Effector memory CD4-positive, alpha-beta T cell (primary cell): ENCODE measurements at regions not wholly inside any gene's neighbourhood (a gene's known extent, or its start where the extent isn't known, plus 50 kb on each side); places are given as distances from the start of the nearest gene placed in this dataset.

Source experiments
- DNase-seq, 3 donors: peaks; one replicate each; pipeline ENCODE4 v3.0.0-alpha.2; 2020
- H3K27ac ChIP-seq: 2 replicates; pipeline ENCODE4 v1.7.0; 2013; ENCODE audit warnings: mild to moderate bottlenecking, low read length, moderate library complexity; ENCODE audit not compliant: insufficient read depth, poor library complexity, severe bottlenecking
- H3K27me3 ChIP-seq: replicated peaks from 2 replicates; pipeline ENCODE4 v1.7.0; 2013; ENCODE audit warnings: mild to moderate bottlenecking, low read length; ENCODE audit not compliant: insufficient read depth, control insufficient read depth, poor library complexity, severe bottlenecking
- H3K36me3 ChIP-seq: 2 replicates; pipeline ENCODE4 v1.7.0; 2013; ENCODE audit warnings: mild to moderate bottlenecking, low read length, moderate library complexity; ENCODE audit not compliant: control insufficient read depth, insufficient read depth
- H3K4me1 ChIP-seq: 2 replicates; pipeline ENCODE4 v1.7.0; 2013; ENCODE audit warnings: low read length, mild to moderate bottlenecking; ENCODE audit not compliant: control insufficient read depth, insufficient read depth, poor library complexity, severe bottlenecking
- H3K4me3 ChIP-seq: 2 replicates; pipeline ENCODE4 v1.7.0; 2013; ENCODE audit warnings: low read length, low read depth, mild to moderate bottlenecking; ENCODE audit not compliant: insufficient read depth, poor library complexity, severe bottlenecking
- H3K9me3 ChIP-seq: 2 replicates; pipeline ENCODE4 v1.7.0; 2013; ENCODE audit warnings: mild to moderate bottlenecking, low read length, moderate library complexity; ENCODE audit not compliant: control insufficient read depth

- DNase-seq: no peak
Measured at GRCh38 chr10:10510179-10510578, 507.5 kb upstream of the CELF2 start.

GRCh38 chr10:10513067-10513466, 504.6 kb upstream of the CELF2 start:
- Histone ChIP-seq H3K27me3 (no peaks in the 10 kb centered on the region), H3K4me1 (no peaks in the 10 kb centered on the region)

More at GRCh38 chr10:10510179-10510578, 507.5 kb upstream of the CELF2 start:
- Histone ChIP-seq H3K4me1 (no peaks in the 10 kb centered on the region), H3K27ac (no peak overlapping the region), H3K4me3 (no peak overlapping the region), H3K27me3 (no peaks in the 10 kb centered on the region), H3K36me3 (no peaks in the 10 kb centered on the region), H3K9me3 (no peaks in the 10 kb centered on the region)

GRCh38 chr10:10513898-10514297, 503.8 kb upstream of the CELF2 start:
- H3K36me3 ChIP-seq: no peaks in the 10 kb centered on the region
- H3K4me3 ChIP-seq: no peak overlapping the region
- DNase-seq: no peak
- H3K9me3 ChIP-seq: no peaks in the 10 kb centered on the region
- no peaks in the 10 kb centered on the region for H3K27me3 ChIP-seq
- no peak overlapping the region for H3K27ac ChIP-seq
- H3K4me1 ChIP-seq: no peaks in the 10 kb centered on the region

More at GRCh38 chr10:10513067-10513466, 504.6 kb upstream of the CELF2 start:
- Histone ChIP-seq H3K27ac (no peak overlapping the region), H3K4me3 (no peak overlapping the region), H3K36me3 (no peaks in the 10 kb centered on the region), H3K9me3 (no peaks in the 10 kb centered on the region)
- DNase-seq: no peak

- Histone ChIP-seq H3K27me3 (no peaks in the 10 kb centered on the region), H3K27ac (no peak overlapping the region), H3K9me3 (no peaks in the 10 kb centered on the region), H3K4me1 (no peaks in the 10 kb centered on the region), H3K4me3 (no peak overlapping the region), H3K36me3 (no peaks in the 10 kb centered on the region)
- DNase-seq: no peak
Measured at GRCh38 chr10:10514797-10515196, 502.9 kb upstream of the CELF2 start.

GRCh38 chr10:10515479-10516204, 502.0 kb upstream of the CELF2 start:
- no peak for DNase-seq
- H3K9me3 ChIP-seq: no peaks in the 10 kb centered on the region
- no peak overlapping the region for H3K4me3 ChIP-seq
- no peak overlapping the region for H3K27ac ChIP-seq
- no peaks in the 10 kb centered on the region for H3K27me3 ChIP-seq
- no peaks in the 10 kb centered on the region for H3K4me1 ChIP-seq
- H3K36me3 ChIP-seq: no peaks in the 10 kb centered on the region

- no peak overlapping the region for H3K27ac ChIP-seq
- no peaks in the 10 kb centered on the region for H3K9me3 ChIP-seq
- H3K4me1 ChIP-seq: no peaks in the 10 kb centered on the region
- no peak for DNase-seq
- H3K4me3 ChIP-seq: no peak overlapping the region
- no peaks in the 10 kb centered on the region for H3K27me3 ChIP-seq
- no peaks in the 10 kb centered on the region for H3K36me3 ChIP-seq
Measured at GRCh38 chr10:10516346-10517130, 501.1 kb upstream of the CELF2 start.

- Histone ChIP-seq H3K27me3 (no peaks in the 10 kb centered on the region), H3K4me3 (no peak overlapping the region), H3K9me3 (no peaks in the 10 kb centered on the region), H3K27ac (no peak overlapping the region), H3K4me1 (no peaks in the 10 kb centered on the region), H3K36me3 (no peaks in the 10 kb centered on the region)
- DNase-seq: no peak
Measured at GRCh38 chr10:10517866-10518265, 499.8 kb upstream of the CELF2 start.

GRCh38 chr10:10519674-10520073, 498.0 kb upstream of the CELF2 start:
- no peak overlapping the region for H3K27ac ChIP-seq
- H3K4me3 ChIP-seq: no peak overlapping the region
- H3K27me3 ChIP-seq: no peaks in the 10 kb centered on the region
- DNase-seq: no peak
- no peaks in the 10 kb centered on the region for H3K4me1 ChIP-seq
- no peaks in the 10 kb centered on the region for H3K36me3 ChIP-seq
- H3K9me3 ChIP-seq: no peaks in the 10 kb centered on the region

- Histone ChIP-seq H3K27ac (no peak overlapping the region), H3K4me1 (no peaks in the 10 kb centered on the region), H3K27me3 (no peaks in the 10 kb centered on the region), H3K9me3 (no peaks in the 10 kb centered on the region), H3K4me3 (no peak overlapping the region), H3K36me3 (no peaks in the 10 kb centered on the region)
- no peak for DNase-seq
Measured at GRCh38 chr10:10520491-10521385, 496.9 kb upstream of the CELF2 start.
